GM19372 (cell line): ENCODE measurements at regions not wholly inside any gene's neighbourhood (a gene's known extent, or its start where the extent isn't known, plus 50 kb on each side); places are given as distances from the start of the nearest gene placed in this dataset.

Experiments
- ATAC-seq: cut with Tn5 transposase; IDR thresholded peaks from one replicate; pipeline ENCODE4 v1.9.1; 2021; ENCODE audit warnings: mild to moderate bottlenecking, low read depth, moderate library complexity; ENCODE audit not compliant: unreplicated experiment

- no peak for ATAC-seq
Measured at GRCh38 chr4:171202908-171203307, 610.3 kb upstream of the GALNTL6 start.

GRCh38 chr4:171186700-171187099, 626.5 kb upstream of the GALNTL6 start:
- ATAC-seq = no peak

- ATAC-seq = no peak
Measured at GRCh38 chr4:171181090-171181489, 632.1 kb upstream of the GALNTL6 start.

GRCh38 chr4:171170671-171171070, 642.5 kb upstream of the GALNTL6 start:
- ATAC-seq = no peak

- no peak for ATAC-seq
Measured at GRCh38 chr4:171169396-171169795, 643.8 kb upstream of the GALNTL6 start.

- ATAC-seq = no peak
Measured at GRCh38 chr4:171162478-171162877, 650.7 kb upstream of the GALNTL6 start.

GRCh38 chr4:171157462-171158082, 655.6 kb upstream of the GALNTL6 start:
- no peak for ATAC-seq

- no peak for ATAC-seq
Measured at GRCh38 chr4:171142639-171143038, 670.6 kb upstream of the GALNTL6 start.

GRCh38 chr4:171142045-171142444, 671.2 kb upstream of the GALNTL6 start:
- ATAC-seq = no peak

- no peak for ATAC-seq
Measured at GRCh38 chr4:171130256-171130801, 682.9 kb upstream of the GALNTL6 start.

- no peak for ATAC-seq
Measured at GRCh38 chr4:171118091-171118490, 695.1 kb upstream of the GALNTL6 start.

GRCh38 chr4:171117457-171117856, 695.7 kb upstream of the GALNTL6 start:
- no peak for ATAC-seq

- no peak for ATAC-seq
Measured at GRCh38 chr4:171101845-171102244, 711.4 kb upstream of the GALNTL6 start.

GRCh38 chr4:171087089-171087488, 726.1 kb upstream of the GALNTL6 start:
- no peak for ATAC-seq

- no peak for ATAC-seq
Measured at GRCh38 chr4:171067422-171067821, 745.8 kb upstream of the GALNTL6 start.

GRCh38 chr4:171049380-171049779, 763.8 kb upstream of the GALNTL6 start:
- no peak for ATAC-seq

GRCh38 chr4:171042989-171043524, 770.1 kb upstream of the GALNTL6 start:
- ATAC-seq = no peak

- ATAC-seq = no peak
Measured at GRCh38 chr4:171035909-171036308, 777.3 kb upstream of the GALNTL6 start.

- ATAC-seq = no peak
Measured at GRCh38 chr4:171031338-171031737, 781.9 kb upstream of the GALNTL6 start.

- ATAC-seq = no peak
Measured at GRCh38 chr4:171025776-171026175, 787.4 kb upstream of the GALNTL6 start.

GRCh38 chr4:171025343-171025742, 787.9 kb upstream of the GALNTL6 start:
- no peak for ATAC-seq

- no peak for ATAC-seq
Measured at GRCh38 chr4:171024720-171025303, 788.4 kb upstream of the GALNTL6 start.
